Tibial nerve (tissue), 3 donors: ENCODE measurements at regions not wholly inside any gene's neighbourhood (a gene's known extent, or its start where the extent isn't known, plus 50 kb on each side); places are given as distances from the start of the nearest gene placed in this dataset.

Source experiments
- CTCF ChIP-seq, 5 experiments: fragments of 200-600 bp in 3 of 5; fragments of 450-650 bp in 2 of 5; sonication (generic) in 3 of 5; IDR thresholded peaks; one replicate each; pipeline ENCODE4 v1.5.1; 2016 to 2019; ENCODE audit warnings: antibody characterized with exemption in 5 of 5, mild to moderate bottlenecking in 3 of 5, moderate library complexity in 2 of 5
- POLR2A ChIP-seq, 2 donors: fragments of 450-650 bp; IDR thresholded peaks; one replicate each; pipeline ENCODE4 v1.6.1; 2017; ENCODE audit warnings: antibody characterized with exemption in 2 of 2, mild to moderate bottlenecking in 2 of 2, moderate library complexity in 2 of 2

GRCh38 chr2:48213646-48214045 is 100.8 kb upstream of the FOXN2 start:
- TF ChIP-seq CTCF (IDR thresholded peaks at IDR 0.05) (no peak), POLR2A (IDR thresholded peaks at IDR 0.05) (no peak)
